ENCODE measurements at regions not wholly inside any gene's neighbourhood (a gene's known extent, or its start where the extent isn't known, plus 50 kb on each side); places are given as distances from the start of the nearest gene placed in this dataset.

DNA sequence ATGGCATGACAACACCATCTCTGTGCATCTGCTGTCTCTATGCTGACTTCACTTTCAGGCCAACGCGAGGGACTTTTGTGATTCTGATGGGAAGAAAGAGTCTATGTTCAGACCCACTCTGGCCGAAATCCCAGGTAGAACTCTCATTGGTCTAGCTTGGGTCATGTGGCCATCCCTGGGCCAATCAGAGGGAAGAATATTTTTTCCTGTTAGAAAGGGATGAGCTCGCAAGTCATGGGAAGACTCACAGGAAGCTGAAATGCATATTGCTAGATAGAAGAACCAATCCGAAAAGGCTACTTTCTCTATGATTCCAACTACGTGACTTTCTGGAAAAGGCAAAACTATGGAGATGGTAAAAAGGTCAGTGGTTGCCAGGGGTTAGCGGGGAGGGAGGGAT is 56.0 kb upstream of the LINC01488 start:
- Histone ChIP-seq H3K9me3 (peaks cover 10 to 14% of the 10 kb centered on the region in 2 donors), H3K4me3 (no peak overlapping the region)
- TF ChIP-seq, protein P1, sequence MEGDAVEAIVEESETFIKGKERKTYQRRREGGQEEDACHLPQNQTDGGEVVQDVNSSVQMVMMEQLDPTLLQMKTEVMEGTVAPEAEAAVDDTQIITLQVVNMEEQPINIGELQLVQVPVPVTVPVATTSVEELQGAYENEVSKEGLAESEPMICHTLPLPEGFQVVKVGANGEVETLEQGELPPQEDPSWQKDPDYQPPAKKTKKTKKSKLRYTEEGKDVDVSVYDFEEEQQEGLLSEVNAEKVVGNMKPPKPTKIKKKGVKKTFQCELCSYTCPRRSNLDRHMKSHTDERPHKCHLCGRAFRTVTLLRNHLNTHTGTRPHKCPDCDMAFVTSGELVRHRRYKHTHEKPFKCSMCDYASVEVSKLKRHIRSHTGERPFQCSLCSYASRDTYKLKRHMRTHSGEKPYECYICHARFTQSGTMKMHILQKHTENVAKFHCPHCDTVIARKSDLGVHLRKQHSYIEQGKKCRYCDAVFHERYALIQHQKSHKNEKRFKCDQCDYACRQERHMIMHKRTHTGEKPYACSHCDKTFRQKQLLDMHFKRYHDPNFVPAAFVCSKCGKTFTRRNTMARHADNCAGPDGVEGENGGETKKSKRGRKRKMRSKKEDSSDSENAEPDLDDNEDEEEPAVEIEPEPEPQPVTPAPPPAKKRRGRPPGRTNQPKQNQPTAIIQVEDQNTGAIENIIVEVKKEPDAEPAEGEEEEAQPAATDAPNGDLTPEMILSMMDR (IDR thresholded peaks at IDR 0.05) = no peak

DNA sequence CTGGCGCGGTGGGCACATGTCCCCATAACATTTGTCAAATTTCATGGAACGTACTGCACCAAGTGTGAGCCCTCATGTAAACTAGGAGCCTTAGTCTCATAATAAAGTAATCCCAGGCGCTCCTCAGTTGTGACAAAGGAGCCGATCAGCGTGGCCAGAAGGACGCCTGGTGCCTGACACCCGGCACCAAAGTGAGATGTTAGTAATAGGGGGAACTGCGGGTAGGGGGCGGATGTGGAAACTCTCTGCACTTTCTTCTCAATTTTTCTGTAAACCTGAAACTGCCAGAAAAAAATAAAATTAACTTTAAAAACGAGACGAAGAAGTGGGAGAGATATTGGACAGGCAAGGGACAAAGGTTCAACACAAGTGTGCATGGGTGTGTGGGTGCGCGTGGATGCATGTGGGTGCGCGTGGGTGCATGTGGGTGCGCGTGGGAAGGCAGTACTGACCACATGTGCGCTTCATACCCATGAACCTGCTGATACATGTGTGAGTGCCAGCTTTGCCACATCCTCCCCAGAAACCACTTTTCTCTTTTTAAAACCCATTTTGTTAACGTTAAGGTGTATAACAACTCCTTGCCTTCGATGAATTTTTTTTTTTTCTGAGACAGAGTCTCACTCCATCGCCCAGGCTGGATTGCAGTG is 55.4 kb upstream of the LINC01488 start:
- Histone ChIP-seq H3K9me3 (peaks cover 10 to 14% of the 10 kb centered on the region in 2 donors), H3K36me3 (no peaks in the 10 kb centered on the region), H3K4me1 (no peaks in the 10 kb centered on the region), H3K27ac (no peak overlapping the region), H3K4me3 (no peak overlapping the region), H3K27me3 (no peaks in the 10 kb centered on the region)
- TF ChIP-seq, protein P1 (IDR thresholded peaks at IDR 0.05) = no peak
- DNase-seq (ENCODE audit: low spot score) = no peak

More for the DNA sequence above, 56.0 kb upstream of the LINC01488 start:
- H3K27me3 ChIP-seq = no peaks in the 10 kb centered on the region
- DNase-seq (ENCODE audit: low spot score) = no peak
- H3K4me1 ChIP-seq = peaks cover 0 to 5% of the 10 kb centered on the region in 2 donors
- no peaks in the 10 kb centered on the region for H3K36me3 ChIP-seq
- H3K27ac ChIP-seq = no peak overlapping the region

DNA sequence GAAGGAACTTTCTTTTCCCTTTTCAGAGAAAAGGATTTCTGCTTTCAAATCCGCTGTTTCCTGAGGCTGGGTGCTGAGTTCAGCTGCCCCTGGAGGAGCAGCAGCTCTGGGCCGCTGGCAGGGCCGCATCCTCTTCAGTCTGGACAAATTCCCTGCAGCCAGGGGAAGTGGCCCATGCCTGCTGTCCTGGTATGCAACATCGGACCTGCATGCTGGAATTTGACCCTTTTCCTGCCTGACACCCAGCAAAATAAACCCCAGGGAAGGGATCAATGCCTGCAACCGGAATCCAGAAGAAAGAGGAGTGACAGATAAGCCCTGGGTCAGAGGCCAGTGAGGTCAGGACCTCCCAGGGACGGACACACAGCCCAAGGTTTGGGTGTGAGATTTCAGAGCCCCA is 54.1 kb upstream of the LINC01488 start:
- no peak for DNase-seq (ENCODE audit: low spot score)
- no peaks in the 10 kb centered on the region for H3K27me3 ChIP-seq
- H3K27ac ChIP-seq = no peak overlapping the region
- TF ChIP-seq, protein P1 (IDR thresholded peaks at IDR 0.05) = no peak
- peaks cover 10 to 14% of the 10 kb centered on the region in 2 donors for H3K9me3 ChIP-seq
- H3K4me3 ChIP-seq = no peak overlapping the region
- no peaks in the 10 kb centered on the region for H3K4me1 ChIP-seq
- H3K36me3 ChIP-seq = no peaks in the 10 kb centered on the region

DNA sequence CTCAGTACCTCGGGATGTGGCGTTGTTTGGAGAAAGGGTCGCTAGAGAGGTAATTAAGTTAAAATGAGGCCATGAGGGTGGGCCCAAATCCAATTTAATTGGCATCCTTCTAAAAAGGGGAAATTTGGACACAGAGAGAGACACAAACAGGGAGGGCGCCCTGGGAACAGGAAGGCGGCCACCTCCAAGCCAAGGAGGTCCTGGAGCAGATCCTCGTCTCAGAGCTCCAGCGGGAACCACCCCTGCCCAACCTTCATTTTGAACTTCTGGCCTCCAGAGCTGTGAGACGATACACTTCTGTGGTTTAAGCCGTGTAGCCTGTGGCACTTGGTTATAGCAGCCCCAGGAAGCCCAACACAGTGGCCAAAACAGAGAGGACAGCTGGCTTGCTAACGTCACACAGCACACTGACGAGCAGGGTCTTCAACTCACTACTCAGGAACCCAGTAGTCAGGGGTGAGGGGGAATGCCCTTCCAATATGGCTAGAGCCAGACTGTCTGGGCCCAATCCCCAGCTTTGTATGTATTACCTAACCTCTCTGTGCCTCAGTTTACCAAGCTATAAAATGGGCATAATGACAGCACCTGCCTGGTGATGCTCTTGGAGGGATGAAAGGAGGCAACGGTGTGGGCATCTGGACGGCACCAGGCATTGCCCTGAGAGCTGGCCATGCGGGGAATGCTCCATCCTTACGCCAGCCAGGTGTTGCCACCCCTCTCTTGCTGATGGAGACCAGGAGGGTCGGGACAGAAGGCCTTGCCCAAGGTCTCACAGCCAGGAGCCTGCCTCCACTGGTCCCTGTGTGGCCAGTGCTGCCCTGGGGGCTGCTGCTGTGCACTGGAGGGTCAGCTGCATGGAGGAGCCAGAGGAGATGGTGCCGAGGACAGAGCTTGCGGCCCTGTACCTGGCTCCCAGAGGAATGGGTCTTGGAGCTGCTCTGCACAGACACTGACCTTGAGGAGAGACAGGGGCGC is 53.3 kb upstream of the LINC01488 start:
- no peaks in the 10 kb centered on the region for H3K4me1 ChIP-seq
- no peak overlapping the region for H3K27ac ChIP-seq
- no peaks in the 10 kb centered on the region for H3K27me3 ChIP-seq
- no peaks in the 10 kb centered on the region for H3K36me3 ChIP-seq
- TF ChIP-seq, protein P1 (IDR thresholded peaks at IDR 0.05) = no peak
- no peak for DNase-seq (ENCODE audit: low spot score)
- no peak overlapping the region for H3K4me3 ChIP-seq
- peaks cover 10 to 14% of the 10 kb centered on the region in 2 donors for H3K9me3 ChIP-seq

DNA sequence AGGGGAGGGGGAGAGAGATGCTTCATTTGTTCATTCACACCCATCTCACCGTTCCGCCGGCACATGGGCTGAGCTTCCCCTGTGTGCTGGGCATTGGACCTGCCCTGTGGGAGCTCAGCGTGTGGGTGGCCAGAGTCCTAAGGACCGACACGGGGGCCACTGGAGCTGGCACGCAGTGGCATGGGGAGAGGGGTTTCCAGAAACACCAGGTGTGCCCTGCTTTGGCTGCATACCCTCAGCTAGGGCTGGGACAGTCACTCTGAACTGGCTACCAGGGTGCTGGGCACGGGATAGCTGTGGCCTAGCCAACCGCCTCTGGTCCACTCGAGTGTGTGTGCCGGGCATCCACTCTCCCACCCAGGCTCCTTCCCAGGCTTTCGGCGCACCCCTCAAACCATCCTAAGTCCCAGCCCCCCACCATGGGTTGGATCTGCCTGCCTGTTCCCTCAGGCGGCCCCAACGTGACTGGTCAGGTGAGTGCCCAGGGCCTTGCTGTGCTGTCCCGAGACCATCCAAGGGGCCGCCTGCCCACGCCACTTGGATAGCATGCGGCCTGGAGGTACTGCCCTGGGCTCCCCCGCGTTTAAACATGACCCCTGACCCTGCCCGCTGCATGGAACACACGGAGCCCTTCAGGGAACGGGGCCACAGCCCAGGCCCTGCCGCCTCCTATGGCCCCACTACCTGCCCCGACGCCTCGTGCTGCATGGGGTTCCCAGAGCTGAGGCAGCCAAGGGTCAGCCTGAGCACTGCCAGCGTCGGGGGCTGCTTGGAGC is 51.6 kb upstream of the LINC01488 start:
- DNase-seq (ENCODE audit: low spot score) = no peak
- Histone ChIP-seq H3K27me3 (no peaks in the 10 kb centered on the region), H3K9me3 (peaks cover 4 to 6% of the 10 kb centered on the region in 2 donors), H3K27ac (no peak overlapping the region), H3K36me3 (no peaks in the 10 kb centered on the region), H3K4me3 (no peak overlapping the region), H3K4me1 (no peaks in the 10 kb centered on the region)
- TF ChIP-seq, protein P1 (IDR thresholded peaks at IDR 0.05) = no peak

Data from right atrium auricular region (tissue), 2 donors.